NCI-H2196 treated with DMSO at 0.1 percent for 48 hours (cell line): ENCODE measurements at regions not wholly inside any gene's neighbourhood (a gene's known extent, or its start where the extent isn't known, plus 50 kb on each side); places are given as distances from the start of the nearest gene placed in this dataset.

ENCODE experiments used
- DNase-seq: peaks from one replicate; lab custom pipeline; 2025; ENCODE audit not compliant: unreplicated experiment; lab: John Stamatoyannopoulos, UW

- DNase-seq: no peak
Measured at GRCh38 chr14:98965076-98965475, 306.9 kb downstream of the BCL11B start.

GRCh38 chr14:98966016-98966415 is 306.0 kb downstream of the BCL11B start:
- DNase-seq: no peak

DNA sequence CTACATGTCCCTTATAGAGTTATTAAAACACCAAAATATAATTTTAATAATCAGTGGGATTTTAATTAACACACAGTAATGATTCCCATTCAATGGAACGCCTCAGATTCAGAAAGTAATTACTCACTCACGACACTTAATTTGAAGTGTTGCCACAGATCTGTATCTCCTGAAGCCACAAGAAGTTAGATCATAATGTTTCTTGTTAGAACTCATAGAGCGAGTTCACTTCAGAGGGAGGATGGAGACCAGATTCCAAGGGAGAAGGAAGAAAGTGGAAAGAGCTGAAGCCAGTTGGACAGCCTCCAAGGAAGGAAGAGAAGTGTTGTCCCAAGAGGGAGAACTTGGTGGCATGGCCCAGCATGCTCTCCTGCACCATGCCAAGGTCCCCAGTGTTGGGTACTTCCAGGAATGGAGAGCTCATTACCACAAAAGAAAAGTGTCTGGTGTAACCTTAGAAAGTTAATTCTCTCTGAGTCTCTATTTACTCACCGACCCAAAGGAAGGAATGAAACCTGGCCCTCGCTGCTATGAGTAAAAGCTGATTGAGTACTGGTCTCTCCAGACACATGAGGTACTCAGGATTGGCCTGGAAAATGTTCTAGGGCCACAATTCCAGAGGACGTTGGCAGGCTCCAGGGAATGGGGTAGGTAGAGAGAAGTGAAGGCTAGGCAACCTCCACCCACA is 305.4 kb downstream of the BCL11B start:
- no peak for DNase-seq

- DNase-seq: no peak
Measured at GRCh38 chr14:98974113-98974512, 297.9 kb downstream of the BCL11B start.

GRCh38 chr14:98976271-98976670 is 295.7 kb downstream of the BCL11B start:
- no peak for DNase-seq

DNA sequence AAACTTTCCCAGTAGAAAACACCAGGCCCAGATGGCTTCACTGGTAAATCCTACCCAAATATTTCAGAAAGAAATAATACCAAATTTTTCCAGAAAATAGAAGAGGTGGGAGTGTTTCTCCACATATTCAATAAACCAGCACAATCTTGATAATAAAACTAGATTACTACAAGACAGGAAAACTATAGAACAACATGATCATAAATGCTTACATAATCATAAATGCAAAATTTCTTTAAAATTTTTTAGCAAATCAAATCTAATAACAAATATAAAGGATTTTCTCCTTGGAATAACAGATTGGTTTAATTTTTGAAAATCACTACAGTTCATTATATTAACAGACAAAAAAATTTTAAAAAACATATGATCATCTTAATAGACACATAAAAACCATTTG is 294.5 kb downstream of the BCL11B start:
- no peak for DNase-seq

DNA sequence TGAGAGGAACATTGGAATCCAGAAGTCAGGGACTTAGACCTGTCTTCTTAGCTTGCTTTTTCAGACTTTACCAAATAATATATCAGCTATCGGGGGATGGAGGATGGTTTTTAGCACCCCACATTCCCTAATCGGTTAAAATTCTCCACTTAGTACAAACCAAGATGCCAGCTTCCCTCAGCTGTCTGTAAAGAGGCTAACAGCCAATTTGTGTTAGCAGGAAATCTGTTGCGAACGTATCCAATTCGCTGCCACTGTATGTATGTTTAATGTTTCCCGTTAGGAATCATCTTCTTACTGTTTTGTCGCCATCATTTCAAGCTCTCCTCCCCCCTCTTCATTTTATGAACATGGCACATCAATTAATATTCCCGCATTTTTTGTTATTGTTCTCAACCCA is 289.0 kb downstream of the BCL11B start:
- no peak for DNase-seq

GRCh38 chr14:98984027-98984718 is 287.8 kb downstream of the BCL11B start:
- DNase-seq: no peak

GRCh38 chr14:98984719-98985041 is 287.3 kb downstream of the BCL11B start:
- DNase-seq: no peak

- DNase-seq: no peak
Measured at GRCh38 chr14:98993818-98994217, 278.2 kb downstream of the BCL11B start.

GRCh38 chr14:98994561-98994960 is 277.4 kb downstream of the BCL11B start:
- DNase-seq: no peak

- DNase-seq: no peak
Measured at GRCh38 chr14:98997526-98998205, 274.3 kb downstream of the BCL11B start.

- no peak for DNase-seq
Measured at GRCh38 chr14:98999345-98999744, 272.7 kb downstream of the BCL11B start.

DNA sequence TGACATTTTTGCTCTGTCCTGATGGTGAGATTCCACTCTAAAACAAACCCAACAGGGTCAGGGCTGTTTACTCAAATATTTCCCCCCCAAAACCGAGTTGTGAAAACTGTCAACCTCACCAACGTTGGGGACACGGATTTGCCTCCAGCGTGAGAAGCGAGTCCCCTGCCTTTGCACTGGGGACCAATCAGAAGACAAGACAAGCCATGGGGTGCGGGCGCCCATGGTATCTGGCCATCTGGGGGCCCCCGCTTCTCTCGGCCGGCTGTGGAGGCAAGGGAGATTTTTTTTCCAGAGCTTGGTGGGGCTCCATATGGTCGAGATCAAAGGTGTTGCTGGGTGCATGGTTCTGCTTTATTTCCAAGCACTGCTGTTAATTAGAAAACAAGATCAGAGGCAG is 272.1 kb downstream of the BCL11B start:
- DNase-seq: no peak

GRCh38 chr14:99001241-99001640 is 270.8 kb downstream of the BCL11B start:
- no peak for DNase-seq

GRCh38 chr14:99003646-99004045 is 268.4 kb downstream of the BCL11B start:
- no peak for DNase-seq

DNA sequence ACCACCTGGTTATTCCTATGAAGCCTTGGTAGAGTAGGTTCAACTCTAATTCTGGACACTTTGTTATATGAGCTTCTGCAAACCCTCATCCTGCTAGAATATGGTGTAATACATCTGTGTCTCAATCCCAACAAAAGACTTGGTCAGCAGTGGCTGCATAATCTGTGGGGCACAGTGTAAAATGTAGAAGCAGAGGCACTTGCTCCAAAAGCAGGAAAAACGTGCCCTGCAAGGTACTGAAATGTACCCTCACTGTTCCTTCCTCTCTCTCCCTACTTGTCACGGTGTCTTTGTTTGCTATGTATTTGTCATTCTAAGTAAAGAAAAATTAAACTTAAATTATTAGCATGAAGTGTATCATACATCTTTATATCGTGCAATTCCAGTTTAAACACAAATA is 267.9 kb downstream of the BCL11B start:
- no peak for DNase-seq

DNA sequence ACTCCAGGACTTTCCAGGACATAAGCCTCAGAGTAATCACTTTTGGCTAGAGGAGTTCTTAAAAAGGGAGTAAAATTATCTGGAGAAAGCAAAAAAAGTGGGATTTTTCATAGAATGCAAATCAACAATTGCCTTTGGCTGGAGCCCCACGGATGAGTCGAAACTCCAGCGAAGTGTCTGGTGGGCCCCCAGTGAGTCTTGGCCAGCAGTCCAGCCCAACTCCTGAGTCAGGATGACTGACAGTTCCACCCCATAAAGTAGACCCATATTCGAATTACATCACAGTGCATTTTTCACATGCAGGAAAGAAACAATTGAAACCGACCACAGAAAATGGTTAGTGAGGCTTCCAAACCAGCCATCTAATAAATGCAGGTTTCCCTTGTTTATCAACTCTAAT is 265.7 kb downstream of the BCL11B start:
- no peak for DNase-seq

DNA sequence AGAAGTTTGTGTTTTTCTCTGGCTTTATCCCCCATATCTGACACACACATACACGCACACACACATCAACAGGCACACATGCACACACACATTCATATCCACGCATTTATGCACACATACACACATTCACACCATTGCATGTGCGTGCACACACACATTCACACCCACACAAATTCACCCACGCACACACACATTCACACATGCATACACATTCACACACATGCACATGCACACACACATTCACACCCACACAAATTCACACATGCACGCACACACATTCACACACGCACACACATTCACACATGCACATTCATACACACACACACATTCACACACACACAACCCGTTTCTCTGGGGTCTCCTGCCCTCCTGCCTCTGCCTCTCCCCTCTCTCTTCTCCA is 264.2 kb downstream of the BCL11B start:
- DNase-seq: no peak

GRCh38 chr14:99009871-99010270 is 262.1 kb downstream of the BCL11B start:
- no peak for DNase-seq

GRCh38 chr14:99011385-99011784 is 260.6 kb downstream of the BCL11B start:
- no peak for DNase-seq

DNA sequence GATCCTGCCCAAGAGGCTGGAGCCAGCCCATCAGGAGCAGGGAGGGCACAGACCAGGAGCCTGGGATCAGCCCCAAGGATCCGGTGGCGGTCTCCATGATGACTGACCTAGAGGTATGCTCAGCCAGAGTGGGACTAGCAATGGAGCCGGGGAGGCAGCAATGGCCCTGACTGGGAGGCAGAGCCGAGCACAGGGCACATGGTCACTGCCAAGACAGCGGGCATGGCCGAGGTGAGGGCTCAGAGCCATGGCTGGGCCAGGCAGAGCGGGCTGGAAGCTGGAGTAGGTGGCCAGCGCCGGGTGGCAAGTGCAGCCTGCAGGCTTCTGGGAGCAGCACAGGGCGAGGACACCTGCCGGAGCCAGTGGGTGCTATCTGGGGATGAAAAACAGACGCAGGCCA is 259.3 kb downstream of the BCL11B start:
- no peak for DNase-seq
